HG03159 (cell line): ENCODE measurements at regions not wholly inside any gene's neighbourhood (a gene's known extent, or its start where the extent isn't known, plus 50 kb on each side); places are given as distances from the start of the nearest gene placed in this dataset.

Experiments
- ATAC-seq: cut with Tn5 transposase; IDR thresholded peaks from one replicate; pipeline ENCODE4 v1.9.1; 2021; ENCODE audit warnings: mild to moderate bottlenecking, moderate library complexity; ENCODE audit not compliant: unreplicated experiment

DNA sequence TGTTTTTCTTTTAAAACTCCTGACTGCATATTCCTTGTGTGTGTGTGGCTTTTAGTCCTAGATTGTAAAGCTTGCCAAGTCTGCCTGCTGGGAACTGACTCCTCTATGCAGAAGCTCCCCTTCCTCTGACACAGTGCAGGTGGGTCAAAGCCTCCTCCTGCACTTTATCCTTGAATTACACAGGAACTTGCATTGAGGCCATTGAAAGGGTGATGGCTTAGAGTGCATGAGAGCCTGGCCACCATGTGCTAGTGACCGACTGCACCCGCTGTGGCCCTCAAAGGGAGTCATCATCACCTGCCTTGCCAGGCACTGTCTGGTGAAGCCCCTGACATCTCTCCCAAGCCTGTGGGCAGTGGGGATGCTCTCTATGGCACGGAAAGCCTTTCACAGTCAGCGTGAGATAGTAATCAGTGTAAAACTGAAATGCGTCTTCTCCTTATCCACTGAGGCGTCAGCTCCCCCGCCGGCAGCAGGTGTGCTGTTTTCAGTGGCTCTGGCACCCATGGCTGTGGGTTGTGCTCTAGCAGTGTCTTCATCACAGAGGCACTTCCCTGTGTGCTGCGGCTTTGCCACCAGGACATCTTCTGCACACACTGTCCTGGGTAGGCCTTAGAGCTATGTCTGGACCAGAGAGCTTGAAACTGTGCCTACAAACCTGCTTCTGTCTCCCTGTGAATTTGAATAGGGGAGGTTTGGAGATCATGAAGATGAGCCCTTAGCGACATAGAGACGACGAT is 87.9 kb downstream of the THBS2 start:
- ATAC-seq = no peak

DNA sequence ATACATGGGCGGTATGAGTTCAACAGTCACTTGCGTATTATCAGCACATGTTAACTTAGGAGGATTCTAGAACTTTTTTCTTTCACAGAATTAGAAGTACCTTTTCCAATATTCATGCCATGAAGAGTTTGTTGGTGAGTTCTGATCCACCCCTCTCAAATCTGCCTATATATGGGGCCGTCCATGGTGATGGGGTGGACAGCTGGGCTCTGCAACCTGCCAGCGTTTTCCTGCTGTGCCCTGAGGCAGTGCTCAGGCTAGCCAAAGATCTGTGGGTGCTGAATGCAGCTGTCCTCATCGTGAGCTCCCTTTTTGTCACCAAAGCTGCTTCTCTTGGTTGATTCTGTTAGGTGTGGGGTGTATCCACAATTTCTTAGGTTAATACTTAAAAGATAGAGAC is 88.7 kb downstream of the THBS2 start:
- no peak for ATAC-seq

DNA sequence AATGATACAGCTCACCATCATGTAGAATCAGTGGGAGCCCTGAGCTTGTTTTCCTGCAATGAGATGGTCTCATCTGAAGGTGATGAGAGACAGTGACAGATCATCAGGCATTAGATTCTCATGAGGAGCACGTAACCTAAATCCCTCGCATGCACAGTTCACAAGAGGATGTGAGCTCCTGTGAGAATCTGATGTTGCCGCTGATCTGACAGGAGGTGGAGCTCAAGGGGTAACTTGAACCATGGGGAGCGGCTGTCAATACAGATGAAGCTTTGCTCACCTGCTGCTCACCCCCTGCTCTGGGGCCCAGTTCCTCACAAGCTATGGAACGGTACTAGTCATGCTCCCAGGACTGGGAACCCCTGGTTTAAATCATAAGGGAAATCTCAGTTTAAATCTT is 89.2 kb downstream of the THBS2 start:
- ATAC-seq = no peak

DNA sequence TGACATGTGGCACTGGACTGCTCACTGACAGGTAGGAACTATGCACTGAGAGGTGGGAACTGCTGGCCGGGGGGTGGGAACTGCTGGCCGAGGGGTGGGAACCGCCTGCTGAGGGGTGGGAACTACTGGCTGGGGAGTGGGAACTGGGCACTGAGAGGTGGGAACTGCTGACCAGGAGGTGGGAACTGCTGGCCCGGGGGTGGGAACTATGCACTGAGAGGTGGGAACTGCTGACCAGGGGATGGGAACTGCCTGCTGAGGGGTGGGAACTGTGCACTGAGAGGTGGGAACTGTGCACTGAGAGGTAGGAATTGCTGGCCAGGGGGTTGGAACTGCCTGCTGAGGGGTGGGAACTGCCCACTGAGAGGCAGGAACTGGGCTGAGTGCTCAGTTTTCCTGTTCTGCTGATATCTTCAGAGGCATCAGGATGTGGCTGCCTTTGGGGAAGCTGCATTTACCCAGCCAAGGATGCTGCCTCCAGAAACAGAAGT is 90.2 kb downstream of the THBS2 start:
- ATAC-seq = no peak

DNA sequence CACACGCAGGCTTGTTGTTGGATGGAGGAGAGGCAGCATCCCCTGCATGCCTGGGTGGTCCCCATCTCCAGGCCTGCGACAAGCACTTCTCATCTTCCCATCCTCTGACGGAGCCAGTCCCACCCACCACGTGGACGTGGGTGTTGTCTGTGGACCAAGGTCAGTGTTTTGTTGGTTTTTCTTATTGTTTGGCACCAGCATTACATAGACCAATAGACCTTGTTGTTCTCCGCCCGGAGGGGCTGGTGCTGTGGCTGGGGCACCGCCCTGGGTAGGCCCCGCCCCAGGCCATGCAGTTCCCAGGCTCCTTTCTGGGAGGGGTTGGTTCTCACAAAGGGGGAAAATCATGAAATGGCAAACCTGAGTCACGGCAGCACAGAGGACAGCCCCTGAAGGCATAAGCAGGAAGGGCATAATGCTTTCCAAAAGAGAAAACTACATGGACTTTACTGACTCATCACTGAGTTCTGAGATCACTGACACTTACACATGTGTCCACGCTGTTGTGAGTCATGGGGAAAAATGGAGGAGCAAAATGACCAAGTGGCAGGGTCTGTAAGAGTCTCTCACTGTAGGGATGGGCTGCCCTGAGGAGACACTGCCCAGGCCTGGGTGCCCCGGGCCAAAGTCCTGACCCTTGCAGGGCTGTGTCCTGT is 90.8 kb downstream of the THBS2 start:
- no peak for ATAC-seq

DNA sequence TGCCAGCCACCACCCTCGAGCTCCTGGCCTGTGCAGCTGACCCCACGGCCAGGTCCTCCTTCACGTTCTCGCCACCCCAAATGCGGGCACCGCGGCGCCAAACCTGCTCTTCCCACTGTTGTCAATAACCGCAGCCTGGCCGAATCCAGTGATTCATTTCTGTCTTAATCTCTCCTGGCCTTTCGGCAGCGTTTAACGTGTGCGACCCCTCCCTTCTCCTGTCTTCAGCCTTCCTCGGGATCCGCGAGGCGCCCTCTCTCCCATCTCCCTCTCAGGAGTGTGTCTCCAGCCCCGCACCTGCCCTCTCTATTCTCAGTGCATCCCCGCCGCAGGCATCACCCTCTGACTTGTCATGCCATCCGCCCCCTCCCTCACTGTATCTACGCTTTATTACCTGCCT is 91.4 kb downstream of the THBS2 start:
- no peak for ATAC-seq

DNA sequence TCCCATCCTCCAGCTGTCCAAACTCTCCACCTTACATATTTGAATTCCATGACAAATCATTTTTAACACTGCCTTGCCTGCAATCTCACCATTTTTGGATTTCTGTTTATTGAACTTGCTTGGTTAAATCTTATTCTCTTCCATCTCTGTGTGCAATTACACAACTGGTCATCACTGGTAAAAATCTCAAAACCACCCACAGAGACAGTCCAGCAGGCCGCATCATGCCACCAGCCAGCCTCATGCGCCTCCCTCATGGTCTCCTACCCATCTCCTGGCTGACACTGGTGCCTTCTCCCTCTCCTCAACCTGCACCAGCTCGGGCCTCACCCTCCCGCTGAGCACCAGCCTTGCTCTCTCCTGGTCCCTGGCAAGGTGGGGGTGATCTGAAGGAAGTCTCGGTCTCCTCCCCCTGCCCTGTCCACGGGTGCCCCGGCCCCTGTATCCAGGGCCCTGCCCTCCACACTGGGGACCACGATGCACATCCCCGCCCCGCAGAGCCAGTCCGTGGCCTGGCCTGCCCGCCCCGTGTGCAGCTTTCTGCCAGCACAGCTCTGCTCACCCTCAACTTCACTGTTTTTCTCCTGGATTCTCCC is 92.0 kb downstream of the THBS2 start:
- ATAC-seq = no peak

DNA sequence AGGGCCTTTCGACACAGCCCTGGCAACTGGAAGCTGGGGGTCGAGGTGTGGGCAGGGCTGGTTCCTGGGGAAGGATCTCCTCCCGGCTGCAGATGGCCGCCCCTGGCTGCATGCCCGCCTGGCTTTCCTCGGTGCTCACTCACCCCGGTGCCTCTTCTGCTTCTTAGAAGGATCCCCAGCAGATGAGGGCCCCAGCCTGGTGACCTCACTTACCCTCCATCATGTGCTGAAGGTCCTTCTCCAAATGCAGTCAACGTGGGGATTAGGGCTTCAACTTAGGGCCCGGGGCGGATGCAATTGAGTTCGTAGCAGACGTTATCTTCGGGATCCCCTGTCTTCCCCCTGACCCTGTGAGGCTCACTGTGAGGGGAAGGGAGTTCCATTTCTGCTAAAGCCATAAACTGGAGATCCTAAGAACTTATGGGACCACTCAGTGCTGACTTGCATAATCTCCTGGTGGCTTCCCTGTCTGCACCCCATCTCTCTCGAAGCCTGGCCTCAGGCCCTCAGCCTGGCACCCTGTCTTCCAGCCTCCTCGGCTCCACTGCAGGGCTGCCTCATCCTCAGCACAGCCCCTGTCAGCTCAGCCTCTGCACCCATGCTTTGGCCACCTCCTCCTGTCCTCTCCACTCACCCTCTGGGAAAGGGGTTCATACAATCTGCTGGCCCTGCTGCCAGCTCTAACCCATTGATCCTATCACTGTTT is 92.6 kb downstream of the THBS2 start:
- ATAC-seq = no peak

DNA sequence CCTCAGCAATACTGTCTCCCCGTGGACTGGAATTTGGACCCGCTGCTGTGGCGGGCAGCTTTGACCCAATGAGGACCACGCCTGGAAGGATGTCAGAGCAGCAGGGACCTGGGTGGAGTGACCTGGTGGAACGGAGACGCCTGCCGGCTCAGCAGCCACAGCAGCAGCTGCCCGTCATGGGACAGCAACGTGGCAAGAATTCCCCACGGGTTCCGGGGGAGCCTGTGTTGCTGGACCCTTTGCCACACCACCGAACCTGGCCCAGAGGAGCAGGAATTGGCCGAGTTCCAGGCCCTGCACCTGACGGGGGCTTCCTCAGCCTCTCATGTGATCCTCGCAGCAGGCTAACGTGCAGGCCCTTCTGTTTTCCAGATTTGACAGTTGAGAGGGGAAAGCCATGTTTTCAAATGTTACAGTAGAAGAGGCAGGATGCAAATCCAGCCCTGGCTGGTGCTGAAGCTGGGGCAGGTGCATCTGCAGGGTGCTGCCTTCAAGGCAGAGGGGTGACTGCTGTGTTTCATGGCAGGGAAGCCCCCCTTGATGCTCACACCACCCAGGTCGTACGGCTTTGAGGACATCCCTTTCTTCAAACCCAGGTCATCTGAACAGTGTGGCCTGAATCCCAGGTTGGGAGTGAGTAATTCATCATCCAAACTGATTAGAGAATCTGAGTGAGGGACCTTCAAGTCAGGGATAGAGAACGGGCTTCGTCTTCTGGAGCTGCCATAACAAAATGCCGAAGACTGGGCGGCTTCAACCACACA is 93.4 kb downstream of the THBS2 start:
- no peak for ATAC-seq

DNA sequence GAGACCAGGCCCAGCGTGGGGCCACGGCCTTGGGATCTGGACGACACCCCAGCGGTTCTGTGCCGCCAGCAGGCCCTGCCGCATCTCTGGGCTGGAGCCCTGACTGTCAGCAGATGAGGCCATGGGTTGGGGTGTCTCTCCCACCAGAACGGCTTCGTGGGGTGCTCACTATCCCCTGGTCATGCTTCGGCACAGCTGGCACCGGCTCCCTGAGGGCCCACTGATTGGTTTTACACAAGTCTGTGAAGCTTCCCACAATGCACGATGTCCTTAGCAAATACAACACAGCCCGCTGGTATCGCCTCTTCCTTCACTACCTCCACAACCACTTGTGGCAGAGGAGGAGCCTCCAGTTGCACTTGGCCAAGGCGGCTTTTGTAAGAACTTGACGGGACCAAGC is 94.3 kb downstream of the THBS2 start:
- no peak for ATAC-seq

DNA sequence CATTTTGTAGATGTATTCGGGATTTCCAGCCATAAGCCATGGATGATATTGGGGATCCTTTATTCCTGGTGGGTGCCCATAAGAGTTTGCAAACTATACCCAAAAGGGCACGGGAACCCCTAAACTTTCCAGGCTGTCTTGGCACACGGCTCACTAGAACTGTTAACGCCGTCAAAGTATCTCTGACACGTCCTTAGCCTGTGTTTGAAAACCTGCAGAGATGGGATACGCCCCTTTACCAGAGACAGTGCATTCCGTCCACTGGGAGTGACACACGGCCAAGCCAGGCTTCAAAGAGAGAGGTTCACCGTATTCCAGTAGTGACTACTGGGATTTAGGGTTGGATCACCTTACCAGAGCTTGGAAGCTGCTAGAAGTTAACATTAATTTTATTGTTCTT is 95.0 kb downstream of the THBS2 start:
- ATAC-seq = no peak

DNA sequence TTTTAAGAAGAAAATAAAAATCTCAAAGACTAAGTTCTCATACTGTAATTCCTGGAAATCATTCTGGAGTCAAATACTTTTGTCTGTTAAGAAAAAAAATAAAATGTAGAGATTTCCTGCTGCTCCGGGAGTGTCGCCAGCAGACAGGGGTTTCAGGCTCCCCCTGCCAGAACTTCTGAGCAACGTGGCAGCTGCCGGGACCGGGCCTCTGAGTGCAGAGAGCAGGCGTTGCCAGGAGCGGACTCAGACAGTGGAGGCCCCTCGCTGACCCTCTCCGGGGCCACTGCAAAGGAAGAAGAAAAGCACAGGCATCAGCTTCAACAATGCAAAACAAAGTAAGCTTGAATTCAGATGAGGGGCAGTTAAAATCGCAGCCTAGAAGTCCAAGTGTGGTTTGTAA is 95.5 kb downstream of the THBS2 start:
- no peak for ATAC-seq

DNA sequence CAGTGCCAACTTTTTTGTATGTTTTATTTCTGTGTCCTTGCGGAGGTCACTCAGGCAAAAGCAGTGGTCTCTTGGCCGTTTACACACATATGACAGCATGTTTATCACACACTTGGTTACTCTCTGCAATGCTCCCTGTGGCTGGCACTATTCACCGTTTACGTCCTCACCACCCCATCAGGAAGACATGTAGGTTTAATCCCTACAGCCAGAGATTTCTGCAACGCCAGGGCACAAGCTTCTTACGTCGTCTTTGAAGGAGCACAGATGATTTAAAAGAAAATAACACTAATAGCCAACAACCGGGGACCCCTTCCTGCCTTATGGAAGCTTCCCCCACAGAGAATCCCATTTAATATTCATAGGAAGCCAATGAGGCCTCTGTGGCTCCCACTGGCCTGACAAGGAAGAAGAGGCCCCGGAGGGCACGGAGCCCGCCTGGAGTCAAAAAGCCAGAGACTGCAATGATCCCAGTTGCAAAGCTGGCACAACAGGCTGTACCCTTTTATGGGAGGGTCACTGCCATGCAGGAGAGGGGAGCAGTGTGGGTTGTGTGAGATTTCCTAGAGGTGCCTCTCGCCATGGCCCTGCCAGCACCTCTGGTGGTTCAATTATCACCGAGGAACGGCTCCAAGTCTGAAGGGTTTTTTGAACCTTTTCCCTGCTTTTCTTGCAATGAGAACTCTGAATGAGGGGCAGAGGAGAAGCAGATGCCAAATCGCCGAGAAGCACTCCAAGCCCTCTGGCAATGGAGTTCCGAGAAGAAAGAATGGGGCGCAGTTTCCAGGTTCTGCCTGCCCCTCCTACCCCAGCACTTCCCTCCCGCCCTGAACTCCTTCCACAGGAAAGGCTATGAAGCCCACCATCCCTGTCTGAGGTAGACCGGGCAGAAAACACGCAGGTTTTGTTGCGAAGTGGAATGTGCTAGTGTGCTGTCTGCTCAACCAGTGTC is 96.2 kb downstream of the THBS2 start:
- ATAC-seq = no peak

DNA sequence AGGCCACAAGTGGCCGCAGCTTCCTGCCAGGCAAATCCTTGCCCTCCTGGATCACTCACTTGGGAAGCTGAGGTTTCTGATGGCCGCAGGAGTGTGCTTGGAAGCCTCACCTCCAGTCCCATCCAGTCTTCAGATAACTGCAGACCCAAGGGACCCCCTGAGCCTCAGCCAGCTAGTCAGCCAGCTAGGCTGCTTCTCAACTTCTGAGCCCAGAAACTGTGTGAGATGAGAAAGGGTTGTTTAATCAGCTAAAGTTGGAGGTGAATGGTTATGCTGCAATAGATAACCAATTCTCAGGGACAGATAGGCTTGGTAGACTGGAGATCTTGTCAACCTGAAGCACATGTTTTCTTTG is 96.9 kb downstream of the THBS2 start:
- ATAC-seq = no peak

DNA sequence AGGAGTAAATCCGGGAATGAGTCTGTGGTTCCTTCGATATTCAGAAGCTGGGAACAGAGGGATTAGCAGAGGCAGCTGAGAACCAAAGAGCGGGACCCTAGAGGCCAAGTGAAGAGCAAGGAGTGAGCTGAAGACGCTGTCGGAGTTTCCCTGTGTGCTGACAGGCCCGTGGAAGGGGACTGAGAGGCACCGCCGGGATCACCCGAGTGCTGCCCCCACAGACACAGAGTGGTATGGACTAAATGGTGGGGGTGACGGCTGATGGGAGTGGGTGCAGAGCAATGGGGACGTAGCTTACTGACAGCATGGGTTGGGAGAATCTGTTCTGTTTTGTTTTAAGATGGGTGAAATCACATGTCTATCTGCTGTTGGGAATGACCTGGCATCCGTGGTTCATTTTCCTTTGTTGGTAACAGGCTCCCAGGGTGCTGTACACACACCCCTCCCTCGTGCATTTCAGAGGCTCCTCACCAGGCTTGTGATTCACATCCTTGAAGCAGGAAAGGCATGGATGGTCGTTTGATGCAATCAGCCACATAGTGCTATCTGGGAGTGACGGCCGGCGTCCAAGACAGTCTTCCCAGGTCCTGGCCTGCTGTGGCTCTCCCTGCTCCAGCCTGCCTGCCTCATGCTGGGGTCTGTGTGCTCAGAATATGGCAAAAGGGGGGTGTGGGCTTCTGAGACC is 97.4 kb downstream of the THBS2 start:
- no peak for ATAC-seq

DNA sequence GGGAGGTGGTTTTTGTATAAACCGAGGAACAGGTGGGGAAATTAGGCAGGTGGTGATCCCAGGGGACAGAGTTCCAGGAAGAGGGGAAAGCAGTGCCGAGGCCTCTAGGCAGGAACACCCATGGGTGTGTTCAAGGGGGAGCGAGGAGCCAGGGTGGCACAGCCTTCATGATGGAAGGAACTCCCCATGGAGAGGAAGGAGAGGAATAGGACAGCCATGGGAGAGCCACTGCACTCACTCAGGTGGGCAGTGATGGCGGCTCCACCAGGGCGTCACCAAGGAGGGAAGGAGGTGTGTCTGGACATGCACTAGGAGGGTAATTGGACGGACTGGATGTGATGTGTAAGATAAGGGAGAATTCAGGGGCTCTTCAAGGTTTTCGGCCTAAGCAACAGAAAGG is 98.2 kb downstream of the THBS2 start:
- ATAC-seq = no peak

DNA sequence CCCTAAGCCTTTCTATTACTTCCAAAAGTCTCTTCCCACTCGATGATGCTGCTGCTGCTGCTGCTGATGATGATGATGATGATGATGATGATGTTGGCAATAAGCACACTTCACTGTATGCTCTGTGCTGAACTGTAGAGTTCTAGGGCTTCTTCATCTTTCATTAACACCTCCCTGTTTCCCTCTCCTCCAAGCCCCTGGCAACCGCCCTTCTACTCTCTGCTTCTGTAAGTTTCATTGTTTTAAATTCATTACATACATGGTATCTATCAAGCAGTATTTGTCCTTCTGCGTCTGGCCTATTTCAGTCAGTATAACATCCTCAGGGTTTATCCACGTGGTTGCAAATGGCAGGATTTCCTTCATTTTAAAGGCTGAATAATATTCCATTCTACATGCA is 100.2 kb downstream of the THBS2 start:
- ATAC-seq = no peak

DNA sequence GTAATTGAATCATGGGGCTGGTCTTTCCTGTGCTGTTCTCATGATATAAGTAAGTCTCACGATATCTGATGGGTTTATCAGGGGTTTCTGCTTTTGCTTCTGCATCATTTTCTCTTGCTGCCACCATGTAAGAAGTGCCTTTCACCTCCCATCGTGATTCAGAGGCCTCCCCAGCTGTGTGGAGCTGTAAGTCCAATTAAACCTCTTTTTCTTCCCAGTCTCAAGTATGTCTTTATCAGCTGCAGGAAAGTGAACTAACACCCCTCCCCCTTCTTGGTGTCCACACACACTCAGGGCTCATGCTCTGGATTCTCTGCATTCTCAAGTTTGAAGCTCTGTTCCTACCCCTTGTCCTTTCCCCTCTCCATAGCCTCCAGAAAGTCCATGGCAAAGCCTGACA is 107.1 kb downstream of the THBS2 start:
- no peak for ATAC-seq

DNA sequence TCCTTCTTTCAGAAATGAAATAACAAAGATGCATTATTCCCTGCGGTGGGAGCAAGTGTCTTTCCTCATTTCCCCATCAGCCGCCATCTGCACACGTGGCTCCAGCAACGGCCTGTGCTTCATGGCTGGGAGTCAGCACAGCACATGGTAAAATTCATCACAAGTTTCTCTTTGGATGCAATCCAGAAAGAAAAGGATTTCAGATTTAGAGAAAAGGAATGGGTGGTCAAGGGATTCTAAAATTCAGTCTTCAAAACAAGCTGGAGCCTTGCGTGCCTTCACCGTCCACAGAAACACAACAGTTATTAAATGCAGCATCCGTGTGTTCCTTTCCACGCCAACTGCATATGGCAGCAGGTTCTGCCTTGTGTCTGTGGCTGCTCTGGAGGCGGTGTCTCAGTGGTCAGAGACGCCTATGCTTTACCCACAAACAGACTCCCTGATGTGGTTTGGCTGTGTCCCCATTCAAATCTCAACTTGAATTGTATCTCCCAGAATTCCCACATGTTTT is 107.6 kb downstream of the THBS2 start:
- no peak for ATAC-seq
